Stimulated activated naive CD8-positive, alpha-beta T cell treated with anti-CD3 and anti-CD28 coated beads, Interleukin-15, Interleukin-2, amounts not matched to agents 100 ng/mL and 50 ng/mL, for 24 hours (primary cell): ENCODE measurements at regions not wholly inside any gene's neighbourhood (a gene's known extent, or its start where the extent isn't known, plus 50 kb on each side); places are given as distances from the start of the nearest gene placed in this dataset.

ENCODE experiments used
- H3K27ac Mint-ChIP-seq: one replicate; pipeline ENCODE4 v1.8.0; 2021; ENCODE audit warnings: mild to moderate bottlenecking, mixed read lengths
- H3K27me3 Mint-ChIP-seq: one replicate; pipeline ENCODE4 v1.8.0; 2021; ENCODE audit warnings: mixed read lengths
- H3K36me3 Mint-ChIP-seq: one replicate; pipeline ENCODE4 v1.8.0; 2021; ENCODE audit warnings: low read depth, mixed read lengths
- H3K4me1 Mint-ChIP-seq: one replicate; pipeline ENCODE4 v1.8.0; 2021; ENCODE audit warnings: low read depth, mixed read lengths
- H3K4me3 Mint-ChIP-seq: one replicate; pipeline ENCODE4 v1.8.0; 2021; ENCODE audit warnings: mild to moderate bottlenecking, mixed read lengths
- H3K9me3 Mint-ChIP-seq: one replicate; pipeline ENCODE4 v1.8.0; 2021; ENCODE audit warnings: mixed read lengths

GRCh38 chr19:28857967-28858366 is 355.0 kb downstream of the UQCRFS1 start:
- peaks cover 6% of the 10 kb centered on the region for H3K27me3 Mint-ChIP-seq
- peaks cover 8% of the 10 kb centered on the region for H3K9me3 Mint-ChIP-seq
- H3K4me3 Mint-ChIP-seq, result no peak overlapping the region
- H3K36me3 Mint-ChIP-seq, result no peaks in the 10 kb centered on the region
- H3K4me1 Mint-ChIP-seq, result no peaks in the 10 kb centered on the region
- no peak overlapping the region for H3K27ac Mint-ChIP-seq

- Mint-ChIP-seq H3K4me3 (no peak overlapping the region), H3K9me3 (peaks cover 8% of the 10 kb centered on the region), H3K27me3 (peaks cover 2% of the 10 kb centered on the region), H3K36me3 (no peaks in the 10 kb centered on the region), H3K27ac (no peak overlapping the region), H3K4me1 (no peaks in the 10 kb centered on the region)
These were observed 357.7 kb downstream of the UQCRFS1 start for GRCh38 chr19:28855216-28855615.

GRCh38 chr19:28847468-28847867 is 365.5 kb downstream of the UQCRFS1 start:
- Mint-ChIP-seq H3K9me3 (no peaks in the 10 kb centered on the region), H3K4me1 (no peaks in the 10 kb centered on the region), H3K36me3 (no peaks in the 10 kb centered on the region), H3K27ac (no peak overlapping the region), H3K27me3 (peaks cover 9% of the 10 kb centered on the region), H3K4me3 (no peak overlapping the region)

GRCh38 chr19:28846094-28846812 is 366.7 kb downstream of the UQCRFS1 start:
- Mint-ChIP-seq H3K4me3 (no peak overlapping the region), H3K4me1 (no peaks in the 10 kb centered on the region), H3K27me3 (peaks cover 9% of the 10 kb centered on the region), H3K9me3 (no peaks in the 10 kb centered on the region), H3K36me3 (no peaks in the 10 kb centered on the region), H3K27ac (no peak overlapping the region)

DNA sequence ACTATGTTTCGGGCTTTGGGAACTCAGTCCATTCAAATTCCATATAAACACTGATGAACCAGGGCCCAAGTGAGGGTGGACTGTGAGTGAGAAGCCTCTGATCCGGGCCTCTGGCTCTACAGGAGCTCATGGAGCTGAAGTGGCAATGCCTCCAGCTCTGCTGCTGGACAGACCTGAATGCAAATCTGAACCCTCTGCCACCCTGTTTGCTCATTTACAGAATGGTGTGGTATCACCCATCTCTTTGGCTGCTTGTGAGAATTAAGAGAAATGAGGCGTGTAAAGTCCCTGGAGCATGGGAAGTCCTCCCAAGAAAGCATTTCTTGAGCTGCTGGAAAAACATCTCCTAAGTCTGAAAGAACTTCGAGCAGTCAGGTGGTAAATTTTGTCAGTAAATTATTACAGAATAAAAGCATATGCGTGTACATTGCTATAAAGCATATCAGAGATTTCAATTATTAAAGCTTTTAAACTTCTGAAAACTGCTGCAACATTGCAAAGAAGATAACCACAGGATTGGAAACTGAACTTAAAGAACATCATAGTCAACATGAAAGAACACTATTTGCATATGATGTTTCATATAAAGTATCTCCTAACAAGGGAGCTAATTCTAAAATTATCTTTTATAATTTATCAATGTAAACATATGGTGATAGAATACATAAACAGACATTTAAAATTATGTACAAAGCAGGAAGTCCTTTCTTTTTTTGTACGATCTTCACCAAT is 369.0 kb downstream of the UQCRFS1 start:
- Mint-ChIP-seq H3K4me1 (no peaks in the 10 kb centered on the region), H3K27ac (no peak overlapping the region), H3K4me3 (no peak overlapping the region), H3K36me3 (no peaks in the 10 kb centered on the region), H3K27me3 (peaks cover 4% of the 10 kb centered on the region), H3K9me3 (no peaks in the 10 kb centered on the region)

- peaks cover 2% of the 10 kb centered on the region for H3K27me3 Mint-ChIP-seq
- no peak overlapping the region for H3K27ac Mint-ChIP-seq
- no peaks in the 10 kb centered on the region for H3K36me3 Mint-ChIP-seq
- no peaks in the 10 kb centered on the region for H3K4me1 Mint-ChIP-seq
- no peaks in the 10 kb centered on the region for H3K9me3 Mint-ChIP-seq
- no peak overlapping the region for H3K4me3 Mint-ChIP-seq
These were observed 371.4 kb downstream of the UQCRFS1 start for GRCh38 chr19:28841531-28841930.

DNA sequence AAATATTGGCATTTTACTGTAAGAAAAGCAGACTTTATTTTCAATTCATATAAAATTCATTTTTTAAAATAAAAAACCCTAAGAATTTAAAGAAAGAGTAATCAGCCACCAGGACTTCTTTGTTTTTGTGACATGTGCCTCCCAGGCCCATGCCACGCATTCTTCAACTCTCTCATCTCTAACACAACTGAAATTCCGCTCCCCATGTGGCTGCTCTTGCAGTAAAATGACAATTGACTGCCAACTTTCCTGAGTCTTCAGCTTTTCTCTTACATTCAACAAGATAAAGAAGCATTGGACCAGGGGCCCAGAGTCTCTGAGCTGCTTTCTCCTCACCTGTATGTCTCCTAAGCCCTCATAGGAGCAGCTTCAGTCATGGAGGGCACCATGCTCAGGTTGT is 372.1 kb downstream of the UQCRFS1 start:
- H3K27me3 Mint-ChIP-seq, result peaks cover 2% of the 10 kb centered on the region
- no peak overlapping the region for H3K4me3 Mint-ChIP-seq
- H3K36me3 Mint-ChIP-seq, result no peaks in the 10 kb centered on the region
- H3K27ac Mint-ChIP-seq, result no peak overlapping the region
- H3K4me1 Mint-ChIP-seq, result no peaks in the 10 kb centered on the region
- H3K9me3 Mint-ChIP-seq, result no peaks in the 10 kb centered on the region

- Mint-ChIP-seq H3K27me3 (peaks cover 6% of the 10 kb centered on the region), H3K4me3 (no peak overlapping the region), H3K27ac (no peak overlapping the region), H3K9me3 (no peaks in the 10 kb centered on the region), H3K36me3 (no peaks in the 10 kb centered on the region), H3K4me1 (no peaks in the 10 kb centered on the region)
These were observed 373.5 kb downstream of the UQCRFS1 start for GRCh38 chr19:28839455-28839854.

GRCh38 chr19:28838909-28839308 is 374.0 kb downstream of the UQCRFS1 start:
- Mint-ChIP-seq H3K27ac (no peak overlapping the region), H3K9me3 (no peaks in the 10 kb centered on the region), H3K36me3 (no peaks in the 10 kb centered on the region), H3K4me1 (no peaks in the 10 kb centered on the region), H3K27me3 (peaks cover 6% of the 10 kb centered on the region), H3K4me3 (no peak overlapping the region)

DNA sequence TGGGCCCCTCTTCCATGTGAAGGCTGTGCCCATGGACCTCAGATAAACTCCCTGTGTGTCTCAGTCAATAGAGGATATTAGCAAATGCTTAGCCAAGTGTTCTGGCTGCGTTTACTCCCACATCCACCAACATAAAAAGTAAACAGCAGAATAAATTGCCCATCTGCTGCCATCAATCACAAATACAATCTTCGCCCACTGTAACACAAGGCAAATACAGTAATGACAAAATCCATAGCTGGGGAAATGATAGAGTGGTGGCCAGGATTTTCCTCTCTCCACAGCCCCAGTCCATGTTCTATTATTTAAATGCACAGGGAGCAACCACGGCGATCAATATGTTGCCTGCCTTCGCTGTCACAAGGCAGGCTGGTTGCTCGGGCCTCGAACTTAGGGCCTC is 376.5 kb downstream of the UQCRFS1 start:
- Mint-ChIP-seq H3K9me3 (no peaks in the 10 kb centered on the region), H3K27me3 (peaks cover 6% of the 10 kb centered on the region), H3K36me3 (no peaks in the 10 kb centered on the region), H3K4me1 (no peaks in the 10 kb centered on the region), H3K4me3 (no peak overlapping the region), H3K27ac (no peak overlapping the region)

GRCh38 chr19:28834996-28835395 is 378.0 kb downstream of the UQCRFS1 start:
- no peak overlapping the region for H3K4me3 Mint-ChIP-seq
- peaks cover 6% of the 10 kb centered on the region for H3K27me3 Mint-ChIP-seq
- no peak overlapping the region for H3K27ac Mint-ChIP-seq
- H3K36me3 Mint-ChIP-seq, result no peaks in the 10 kb centered on the region
- H3K4me1 Mint-ChIP-seq, result no peaks in the 10 kb centered on the region
- no peaks in the 10 kb centered on the region for H3K9me3 Mint-ChIP-seq

- H3K27ac Mint-ChIP-seq, result no peak overlapping the region
- H3K9me3 Mint-ChIP-seq, result no peaks in the 10 kb centered on the region
- H3K4me3 Mint-ChIP-seq, result no peak overlapping the region
- no peaks in the 10 kb centered on the region for H3K4me1 Mint-ChIP-seq
- H3K36me3 Mint-ChIP-seq, result no peaks in the 10 kb centered on the region
- peaks cover 4% of the 10 kb centered on the region for H3K27me3 Mint-ChIP-seq
These were observed 381.5 kb downstream of the UQCRFS1 start for GRCh38 chr19:28831462-28831861.

GRCh38 chr19:28829762-28830161 is 383.2 kb downstream of the UQCRFS1 start:
- Mint-ChIP-seq H3K4me3 (no peak overlapping the region), H3K27ac (no peak overlapping the region), H3K27me3 (peaks cover under 1% of the 10 kb centered on the region), H3K9me3 (no peaks in the 10 kb centered on the region), H3K36me3 (no peaks in the 10 kb centered on the region), H3K4me1 (no peaks in the 10 kb centered on the region)

DNA sequence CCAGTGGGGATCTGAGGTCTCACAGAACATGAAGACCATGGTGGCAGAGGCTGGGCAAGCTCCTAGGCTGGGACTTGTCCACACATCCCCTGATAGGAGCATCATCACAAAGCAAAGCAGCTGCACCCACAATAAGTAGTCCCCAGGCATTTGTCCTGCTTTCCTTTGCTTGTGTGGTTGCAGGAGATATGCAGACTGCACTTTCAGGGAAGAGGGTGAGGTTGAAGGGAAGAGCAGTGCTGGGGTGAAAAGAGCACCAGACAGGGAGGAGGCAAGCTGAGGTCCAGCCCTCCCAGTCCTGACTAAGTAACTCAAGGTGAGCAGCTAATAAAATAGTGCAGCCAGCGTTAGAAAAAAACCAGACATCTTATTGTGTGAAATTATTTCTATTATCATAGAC is 383.6 kb downstream of the UQCRFS1 start:
- Mint-ChIP-seq H3K36me3 (no peaks in the 10 kb centered on the region), H3K4me1 (no peaks in the 10 kb centered on the region), H3K4me3 (no peak overlapping the region), H3K27ac (no peak overlapping the region), H3K27me3 (no peaks in the 10 kb centered on the region), H3K9me3 (peaks cover 4% of the 10 kb centered on the region)

DNA sequence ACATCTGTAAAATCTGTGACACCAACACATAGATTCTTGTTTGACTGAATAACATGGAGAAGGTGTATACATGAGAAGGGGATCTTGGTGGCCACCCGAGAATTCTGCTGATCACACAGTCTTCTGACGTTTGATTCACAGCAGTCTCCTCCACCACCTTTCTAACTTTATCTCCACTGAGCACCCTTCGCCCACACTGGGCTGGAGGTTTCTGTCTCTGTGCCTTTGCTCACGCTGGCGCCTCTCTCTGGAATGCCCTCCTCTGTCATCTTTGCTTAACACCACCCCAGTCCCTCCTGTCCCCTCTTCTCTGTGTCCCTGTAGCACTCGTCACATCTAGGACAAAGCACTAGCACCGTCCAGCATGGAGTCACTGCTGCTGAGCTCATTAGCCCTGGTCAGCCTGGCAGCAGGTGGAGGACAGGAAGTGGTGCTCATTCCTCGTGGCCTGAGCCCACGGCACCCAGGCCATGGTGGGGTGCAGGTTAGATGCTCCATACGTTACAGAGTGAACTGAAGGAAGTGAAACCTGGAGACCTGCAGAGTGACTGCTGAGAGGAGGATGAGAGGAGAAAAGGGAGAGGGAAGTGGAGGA is 384.6 kb downstream of the UQCRFS1 start:
- Mint-ChIP-seq H3K4me3 (no peak overlapping the region), H3K9me3 (peaks cover 6% of the 10 kb centered on the region), H3K27me3 (no peaks in the 10 kb centered on the region), H3K36me3 (no peaks in the 10 kb centered on the region), H3K27ac (no peak overlapping the region), H3K4me1 (no peaks in the 10 kb centered on the region)
